OCI-LY3 (cell line): ENCODE measurements at regions not wholly inside any gene's neighbourhood (a gene's known extent, or its start where the extent isn't known, plus 50 kb on each side); places are given as distances from the start of the nearest gene placed in this dataset.

Experiments used
- EZH2phosphoT487 ChIP-seq: fragments of 200-600 bp; shearing (Covaris generic); IDR thresholded peaks from 2 replicates; pipeline ENCODE4 v1.6.1; 2018; ENCODE audit warnings: antibody characterized with exemption, mixed run types, low read depth
- TF ChIP-seq, protein P1 (sequence below): fragments of 200-600, 300-600 bp; sonication (generic); IDR thresholded peaks from 2 replicates; pipeline ENCODE4 v1.5.1; 2014; ENCODE audit warnings: antibody characterized with exemption, low read length, low read depth

GRCh38 chr22:48536541-48537342, 1290.9 kb downstream of the BRD1 start:
- TF ChIP-seq, protein P1, sequence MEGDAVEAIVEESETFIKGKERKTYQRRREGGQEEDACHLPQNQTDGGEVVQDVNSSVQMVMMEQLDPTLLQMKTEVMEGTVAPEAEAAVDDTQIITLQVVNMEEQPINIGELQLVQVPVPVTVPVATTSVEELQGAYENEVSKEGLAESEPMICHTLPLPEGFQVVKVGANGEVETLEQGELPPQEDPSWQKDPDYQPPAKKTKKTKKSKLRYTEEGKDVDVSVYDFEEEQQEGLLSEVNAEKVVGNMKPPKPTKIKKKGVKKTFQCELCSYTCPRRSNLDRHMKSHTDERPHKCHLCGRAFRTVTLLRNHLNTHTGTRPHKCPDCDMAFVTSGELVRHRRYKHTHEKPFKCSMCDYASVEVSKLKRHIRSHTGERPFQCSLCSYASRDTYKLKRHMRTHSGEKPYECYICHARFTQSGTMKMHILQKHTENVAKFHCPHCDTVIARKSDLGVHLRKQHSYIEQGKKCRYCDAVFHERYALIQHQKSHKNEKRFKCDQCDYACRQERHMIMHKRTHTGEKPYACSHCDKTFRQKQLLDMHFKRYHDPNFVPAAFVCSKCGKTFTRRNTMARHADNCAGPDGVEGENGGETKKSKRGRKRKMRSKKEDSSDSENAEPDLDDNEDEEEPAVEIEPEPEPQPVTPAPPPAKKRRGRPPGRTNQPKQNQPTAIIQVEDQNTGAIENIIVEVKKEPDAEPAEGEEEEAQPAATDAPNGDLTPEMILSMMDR: no peak
- no peak for TF ChIP-seq EZH2phosphoT487
